ENCODE measurements at regions not wholly inside any gene's neighbourhood (a gene's known extent, or its start where the extent isn't known, plus 50 kb on each side); places are given as distances from the start of the nearest gene placed in this dataset.

DNA sequence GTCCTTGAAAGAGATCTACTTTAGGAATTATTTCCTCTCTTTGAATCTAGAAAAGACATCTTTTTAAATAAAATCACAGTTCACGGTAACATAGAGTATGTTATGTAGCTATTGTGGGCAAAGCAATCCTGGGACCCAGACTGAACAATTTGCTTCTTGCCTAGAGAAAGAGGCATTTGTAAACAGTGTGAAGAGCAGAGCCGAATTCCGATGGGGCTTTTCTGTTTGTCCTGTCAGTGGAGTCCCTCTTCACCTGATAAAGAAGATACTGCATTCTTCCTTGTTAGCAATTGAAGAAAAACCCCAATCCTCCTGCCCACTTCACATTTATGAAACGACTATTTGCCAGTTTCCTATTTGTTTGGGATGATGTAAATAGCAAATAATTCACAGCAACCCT is 462.9 kb downstream of the WDR72 start:
- no peak for DNase-seq

DNA sequence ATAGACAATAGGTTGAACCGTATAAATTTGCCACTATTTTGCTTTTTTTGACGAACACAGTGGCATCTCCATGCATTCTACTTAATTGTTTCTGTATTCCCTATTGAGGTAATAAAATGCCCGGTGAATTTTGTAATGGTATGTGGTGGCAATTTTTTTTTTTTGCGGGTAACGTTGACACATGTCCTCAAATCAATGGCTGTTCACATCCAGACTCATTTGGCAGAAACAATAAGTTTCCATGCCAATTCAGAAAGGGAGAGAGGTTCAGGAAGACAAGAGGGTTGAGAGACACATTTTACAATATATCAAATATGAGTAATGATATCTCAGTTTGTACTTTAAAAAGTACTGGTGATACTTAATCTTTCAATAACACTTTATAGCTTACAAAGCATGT is 463.9 kb downstream of the WDR72 start:
- DNase-seq: no peak

DNA sequence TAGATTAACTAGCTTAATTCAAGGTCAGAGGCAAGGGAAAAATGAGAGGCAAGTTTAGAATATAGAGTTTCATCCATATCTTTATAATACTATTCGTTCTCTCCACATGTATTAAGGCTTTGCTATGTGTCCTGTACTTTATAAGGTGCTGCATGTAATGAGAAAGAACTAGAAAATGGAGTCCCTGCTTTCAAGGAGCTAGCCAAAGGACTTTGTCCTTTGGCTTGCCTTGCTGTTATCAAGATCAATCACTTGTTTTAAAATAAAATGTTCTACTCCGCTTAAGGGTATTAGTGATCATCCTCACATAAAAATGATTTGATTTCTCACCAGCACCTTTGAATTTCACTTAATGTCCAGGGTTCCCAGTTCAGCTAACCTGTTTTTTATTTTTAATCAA is 470.9 kb downstream of the WDR72 start:
- DNase-seq: no peak

DNA sequence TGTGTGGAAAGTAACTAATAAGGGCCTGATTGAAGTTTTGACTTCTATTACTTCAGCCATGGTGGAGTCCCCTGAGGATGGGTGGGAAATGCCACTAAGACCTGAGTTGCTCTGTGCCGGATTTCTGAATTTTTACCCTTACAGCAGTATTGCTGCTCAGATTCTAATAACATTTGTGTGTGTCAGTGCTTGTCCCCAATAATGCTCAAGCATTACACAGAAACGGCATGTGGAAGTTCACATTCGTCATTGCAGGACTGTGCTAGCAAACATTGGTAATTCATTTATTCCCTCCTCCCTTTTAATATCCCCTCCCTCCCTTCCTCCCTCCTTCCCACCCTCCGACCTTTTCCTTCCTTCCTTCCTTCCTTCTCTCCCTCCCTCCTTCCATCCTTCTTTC is 484.5 kb upstream of the ONECUT1 start:
- DNase-seq: no peak

DNA sequence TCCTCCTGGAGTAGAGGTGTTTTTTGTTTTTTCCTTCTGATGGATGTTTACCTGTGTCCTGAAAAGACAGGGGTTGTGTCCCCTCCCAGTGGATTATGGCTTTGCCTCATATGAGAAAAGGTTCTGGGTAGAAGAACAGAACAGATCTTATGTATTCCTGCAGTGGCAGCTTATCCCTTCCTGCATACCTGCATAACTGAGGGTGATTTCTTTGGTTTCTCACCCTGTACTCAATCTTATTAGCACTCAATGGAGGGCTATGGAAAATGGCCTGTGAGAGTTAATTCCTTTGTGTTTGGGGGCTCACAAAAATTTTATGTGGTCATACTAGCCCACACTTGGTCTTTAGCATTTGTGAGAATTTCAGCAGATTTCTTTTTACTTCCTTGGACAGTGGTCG is 482.0 kb upstream of the ONECUT1 start:
- DNase-seq: no peak

DNA sequence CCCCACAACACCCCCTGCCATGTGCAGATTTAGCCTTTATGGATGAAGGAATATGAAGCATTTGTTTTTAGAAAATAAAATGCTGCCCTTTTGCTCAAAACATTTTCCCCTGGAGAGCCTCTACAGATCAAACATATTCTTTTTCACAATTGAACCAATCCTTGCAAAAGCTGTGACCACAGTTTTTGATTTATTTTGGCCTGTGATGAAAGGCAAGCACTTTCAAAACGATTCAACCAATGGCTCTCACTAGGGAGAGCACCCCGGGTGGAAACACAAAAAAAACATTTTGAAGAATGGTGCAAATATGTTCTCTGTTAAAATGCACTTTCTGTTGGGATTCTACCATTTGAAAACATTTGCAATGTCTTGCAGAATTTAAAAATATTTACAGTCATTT is 476.0 kb upstream of the ONECUT1 start:
- DNase-seq: no peak

DNA sequence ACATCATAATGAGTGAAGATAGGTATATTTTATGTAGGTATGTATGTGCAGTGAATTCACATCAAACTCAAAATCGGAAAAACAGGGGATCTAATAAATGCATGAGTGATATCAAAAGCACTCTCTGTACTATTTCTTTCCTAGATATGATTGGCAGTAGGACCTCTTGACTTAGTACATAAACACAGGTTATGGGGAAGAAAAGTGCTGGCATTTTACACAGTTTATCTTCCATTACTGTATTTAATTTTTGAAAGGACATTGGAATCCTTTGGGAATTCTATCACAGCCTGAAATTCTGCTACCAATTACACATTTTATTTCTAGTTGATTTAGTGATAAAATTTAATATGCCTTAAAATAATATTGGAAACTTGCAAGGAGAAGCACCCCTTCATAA is 470.5 kb upstream of the ONECUT1 start:
- no peak for DNase-seq

DNA sequence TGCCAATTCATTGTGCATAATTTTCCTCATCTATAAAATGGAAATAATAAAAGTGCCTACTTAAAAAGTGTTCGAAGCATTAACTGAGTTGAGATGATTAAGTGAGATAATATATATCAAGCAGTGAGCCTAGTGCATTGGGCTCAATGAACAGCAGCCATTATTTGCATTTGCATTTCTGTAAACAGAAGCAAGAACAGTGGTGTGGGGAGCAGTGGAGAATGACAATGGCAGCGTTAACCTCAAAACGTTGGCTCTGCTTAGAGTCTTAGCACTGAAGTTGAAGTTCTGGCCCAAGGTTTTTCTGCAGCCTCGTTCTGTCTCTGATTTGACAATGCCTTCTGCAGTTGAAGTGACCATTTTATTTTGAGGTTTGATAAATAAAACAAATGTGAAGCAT is 466.3 kb upstream of the ONECUT1 start:
- no peak for DNase-seq

DNA sequence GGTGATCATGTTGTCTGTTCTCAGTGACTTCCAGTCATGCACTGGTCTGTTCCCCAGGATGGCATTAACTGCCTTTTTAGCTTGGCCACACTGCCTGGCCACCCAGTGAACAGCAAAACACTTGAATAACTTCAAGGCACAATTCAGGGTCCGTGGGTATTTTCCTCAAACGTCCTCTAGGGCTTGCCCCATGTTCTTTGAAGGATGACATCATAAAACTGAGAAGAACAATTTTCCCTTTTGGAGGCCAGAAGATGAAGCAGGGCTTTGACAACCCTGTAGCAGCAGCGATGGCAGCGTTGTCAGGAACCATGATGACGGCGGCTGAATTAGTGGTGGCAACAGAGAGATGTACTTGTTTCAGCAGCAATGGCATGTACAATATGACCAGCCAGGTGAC is 465.9 kb upstream of the ONECUT1 start:
- no peak for DNase-seq

DNA sequence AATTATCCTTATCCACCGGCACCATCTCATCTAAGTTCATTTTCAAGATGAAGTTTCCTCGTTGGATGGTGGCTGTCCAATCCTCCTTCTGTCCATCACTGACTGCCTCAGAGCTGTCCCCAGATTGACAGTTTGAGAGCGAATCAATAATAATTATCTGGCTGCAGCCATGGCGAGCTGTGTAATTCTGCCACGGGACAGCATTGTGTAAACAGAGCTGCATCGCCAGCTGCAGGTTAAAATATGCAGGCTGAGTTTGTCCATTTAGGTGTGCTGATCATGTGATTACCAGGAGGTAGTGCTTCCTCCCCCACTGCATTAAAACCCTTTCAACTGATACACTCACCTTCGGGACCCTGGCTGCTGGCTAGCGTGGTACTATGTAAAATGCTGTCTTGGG is 461.9 kb upstream of the ONECUT1 start:
- no peak for DNase-seq

DNA sequence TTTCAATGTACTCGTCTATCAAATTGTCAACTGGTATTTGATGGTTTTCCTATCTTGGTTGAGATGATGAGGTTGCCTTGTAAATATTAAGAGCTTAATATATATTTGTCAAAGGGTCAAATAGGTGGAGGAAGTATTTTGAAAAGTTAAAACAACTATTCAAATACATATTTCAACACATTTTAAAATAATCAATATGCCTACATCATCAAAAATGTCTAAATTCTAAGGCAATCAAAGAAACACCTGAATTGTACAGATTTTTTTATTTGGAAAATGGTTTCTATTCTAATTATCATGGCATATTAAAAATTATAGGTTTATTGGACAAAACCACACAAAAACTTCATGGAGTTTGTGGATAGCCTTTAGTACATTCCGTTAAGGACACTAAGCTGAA is 461.4 kb upstream of the ONECUT1 start:
- DNase-seq: no peak

DNA sequence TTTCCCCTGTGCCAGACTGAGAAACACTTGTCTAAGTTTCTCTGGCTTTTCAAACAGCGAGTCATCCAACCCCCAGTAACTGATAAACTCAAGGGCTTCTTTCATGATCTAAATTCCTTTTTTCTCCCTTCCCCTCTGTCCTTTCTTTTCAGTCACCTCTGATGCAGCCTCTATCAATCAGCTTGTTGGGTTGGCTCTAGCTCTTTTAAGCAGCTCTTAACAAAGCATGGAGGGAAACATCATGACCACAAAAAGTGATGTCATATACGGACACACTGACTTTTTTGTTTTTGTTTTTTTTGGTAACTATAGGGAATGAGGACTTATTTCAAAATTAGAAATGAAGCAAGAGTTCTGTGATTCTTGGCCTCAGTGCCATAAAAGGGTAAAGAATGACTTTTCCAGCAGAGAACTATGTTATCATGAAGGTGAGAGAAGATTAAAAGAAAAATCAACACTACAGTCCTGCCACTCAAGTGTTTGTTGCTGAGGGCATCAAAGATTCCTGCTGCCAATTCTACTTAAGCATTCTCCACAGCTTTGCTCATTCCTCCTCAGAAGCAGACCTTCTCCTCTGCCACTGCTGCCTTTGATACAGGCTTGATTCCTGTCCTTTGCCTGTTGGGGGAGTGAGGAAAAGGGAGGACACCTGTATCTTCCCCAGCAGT is 457.0 kb upstream of the ONECUT1 start:
- DNase-seq: no peak

DNA sequence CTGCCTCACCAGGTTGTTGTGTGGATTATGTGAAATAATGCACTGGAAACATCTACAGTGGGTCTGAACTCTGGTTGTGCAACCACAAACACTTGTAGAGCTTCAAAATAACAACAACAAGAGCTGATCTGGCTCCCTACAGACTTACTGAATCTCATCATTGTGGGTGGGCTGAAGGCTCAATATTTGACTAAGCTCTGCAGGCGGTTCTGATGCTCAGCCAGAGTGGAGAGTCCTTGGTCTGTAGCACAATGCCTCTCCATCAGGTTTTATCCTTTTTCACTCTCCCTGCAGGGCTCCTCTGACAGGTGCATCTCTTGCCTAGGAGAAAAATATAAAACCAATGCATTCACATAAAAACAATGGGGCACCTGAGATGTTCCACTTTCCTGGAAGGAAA is 456.3 kb upstream of the ONECUT1 start:
- no peak for DNase-seq

DNA sequence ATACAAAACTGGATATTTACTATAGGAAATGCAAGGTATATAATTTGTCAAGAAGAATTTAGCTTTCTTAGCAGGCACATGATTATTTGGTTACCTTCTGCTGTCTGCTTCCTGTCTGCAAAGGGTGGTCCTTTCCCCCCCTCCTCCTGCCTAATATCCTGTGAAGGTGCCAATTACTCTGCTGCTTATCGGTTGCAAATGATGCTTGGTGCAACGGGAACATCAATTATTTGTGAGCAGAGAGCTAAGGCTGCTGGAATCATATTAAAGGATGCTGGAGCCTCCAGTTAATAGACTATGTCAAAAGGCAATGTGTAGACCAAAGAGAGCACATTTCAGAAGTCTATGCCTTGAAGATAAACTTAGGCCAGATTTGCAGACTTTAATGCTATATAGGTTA is 443.7 kb upstream of the ONECUT1 start:
- DNase-seq: no peak

DNA sequence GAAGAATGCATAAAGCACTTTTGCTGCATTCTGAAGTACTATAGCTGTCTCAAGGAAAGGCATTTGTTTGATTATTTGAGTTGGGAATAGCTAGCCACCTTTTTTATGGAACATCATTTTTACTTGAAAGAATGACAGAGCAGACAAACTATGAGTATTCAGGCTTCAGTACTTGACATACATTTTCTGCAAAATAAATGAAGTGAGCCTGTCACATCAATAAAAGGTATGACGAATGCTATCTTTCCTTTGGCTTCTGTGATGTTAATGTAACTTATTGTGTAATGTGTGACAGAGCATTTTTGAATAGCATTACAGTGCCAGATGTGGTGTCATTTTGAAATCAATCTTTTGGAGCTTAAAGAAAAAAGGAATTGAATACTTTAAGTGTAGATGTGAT is 440.3 kb upstream of the ONECUT1 start:
- no peak for DNase-seq

DNA sequence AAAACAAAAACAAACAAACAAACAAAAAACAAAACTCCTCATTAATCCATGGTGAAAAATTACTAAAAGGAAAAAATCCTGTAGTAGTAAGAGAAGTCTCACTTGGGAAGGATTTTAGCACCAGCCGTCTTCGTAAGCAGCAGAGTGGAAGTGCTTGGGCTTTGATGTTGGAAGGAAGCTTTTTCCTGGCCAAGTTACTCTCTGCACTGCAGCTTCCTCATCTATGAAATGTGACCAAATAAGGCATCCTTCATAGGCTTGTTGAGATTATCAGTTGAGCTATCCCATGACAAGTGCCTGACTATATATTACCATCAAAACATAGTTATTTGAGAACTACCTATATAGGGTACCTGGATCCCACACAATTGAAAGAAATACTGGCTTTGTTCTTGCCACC is 436.4 kb upstream of the ONECUT1 start:
- no peak for DNase-seq

DNA sequence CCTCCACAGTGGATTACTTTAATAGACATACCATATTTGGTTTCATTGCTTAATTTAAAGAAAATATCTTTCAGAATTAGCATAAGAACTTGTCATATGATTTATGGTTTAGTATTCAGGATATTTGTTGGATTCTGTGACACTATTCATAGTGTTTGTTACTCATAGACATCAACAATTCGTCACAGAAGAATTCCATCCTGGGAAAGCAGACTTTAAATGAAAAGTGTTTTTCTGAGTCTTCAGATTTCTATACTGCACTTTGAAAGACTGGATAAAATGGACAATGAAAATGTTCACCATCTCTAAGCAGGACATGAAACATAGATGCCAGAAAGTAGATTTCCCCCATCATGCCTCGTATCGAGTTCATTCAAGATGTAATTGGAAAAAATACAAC is 435.6 kb upstream of the ONECUT1 start:
- DNase-seq: no peak

DNA sequence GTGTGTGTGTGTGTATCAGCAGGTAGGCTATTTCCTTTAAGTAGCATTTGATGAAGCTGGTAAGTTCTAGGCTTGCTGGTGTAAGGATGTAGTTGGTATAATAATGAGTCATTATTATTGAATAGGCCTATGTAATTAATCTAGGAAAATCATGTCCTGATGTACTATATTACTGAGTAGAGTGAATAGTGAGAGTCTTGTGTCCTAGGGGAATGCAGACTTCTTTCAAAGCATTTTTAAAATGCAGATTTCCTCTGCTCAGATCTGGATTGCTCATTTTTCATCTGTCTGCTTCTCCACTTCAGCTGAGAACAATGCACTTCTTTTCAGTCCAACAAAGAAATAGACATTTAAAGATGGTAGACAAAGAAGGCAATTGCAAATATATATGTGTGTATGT is 434.2 kb upstream of the ONECUT1 start:
- DNase-seq: no peak

DNA sequence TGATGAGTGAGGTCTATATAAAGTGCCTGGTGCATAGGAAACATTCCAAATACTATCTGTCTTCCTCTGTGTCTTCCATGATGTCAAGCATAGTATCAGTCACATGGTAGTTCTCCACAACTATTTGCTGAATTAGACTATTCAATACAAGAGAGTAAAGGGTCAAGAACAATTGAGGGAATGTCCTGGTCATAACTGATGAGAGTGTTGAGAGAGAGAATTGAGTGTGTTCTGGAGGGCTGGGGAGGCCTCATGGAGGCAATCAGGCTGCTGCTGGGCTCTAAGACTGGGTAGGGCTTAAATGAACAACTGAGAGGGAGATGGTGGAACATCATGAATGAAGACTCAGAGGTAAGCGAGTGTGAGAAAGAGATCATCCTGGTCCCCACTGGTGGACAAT is 433.7 kb upstream of the ONECUT1 start:
- no peak for DNase-seq

DNA sequence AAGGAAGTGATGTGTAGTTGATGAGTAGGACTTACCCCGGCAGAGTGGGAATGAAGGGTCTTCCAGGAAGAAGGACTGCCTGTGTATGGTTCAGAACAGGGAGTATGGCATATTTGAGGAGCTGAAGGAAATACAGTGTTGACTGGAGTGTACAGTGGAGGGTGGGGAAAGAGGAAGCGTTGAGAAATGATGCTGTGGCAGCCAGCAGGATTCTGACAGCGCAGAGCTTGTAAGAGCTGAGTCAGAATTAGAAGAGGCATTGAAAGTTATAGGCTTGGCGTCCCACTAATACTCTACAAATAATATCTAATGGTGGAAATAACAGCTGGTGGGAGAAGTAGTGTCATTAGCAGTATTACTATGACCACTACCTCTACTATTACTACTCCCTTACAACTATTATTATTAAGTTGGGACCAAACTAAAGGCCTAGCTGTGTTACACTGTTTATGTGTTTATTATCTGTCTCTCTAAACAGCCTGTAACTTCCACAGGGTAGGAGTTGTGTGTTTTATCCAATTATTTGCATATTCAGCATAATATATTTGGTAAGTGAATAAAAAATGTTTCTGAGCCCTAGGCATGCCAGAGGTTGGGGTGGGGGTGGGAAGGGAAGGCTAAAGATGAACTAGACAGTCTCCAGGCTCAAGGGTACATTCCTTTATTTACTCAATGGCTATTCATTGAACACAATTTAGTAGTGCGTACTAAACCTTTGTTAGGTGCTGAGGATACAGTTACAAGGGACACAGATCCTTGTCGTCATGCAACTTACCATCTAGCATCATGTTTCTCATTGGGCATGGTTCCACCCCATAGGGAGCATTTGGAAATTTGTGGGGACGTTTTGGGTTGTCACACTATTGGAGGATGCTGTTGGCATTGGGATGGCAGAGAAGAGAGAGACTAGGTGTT is 428.8 kb upstream of the ONECUT1 start:
- DNase-seq: no peak

DNA sequence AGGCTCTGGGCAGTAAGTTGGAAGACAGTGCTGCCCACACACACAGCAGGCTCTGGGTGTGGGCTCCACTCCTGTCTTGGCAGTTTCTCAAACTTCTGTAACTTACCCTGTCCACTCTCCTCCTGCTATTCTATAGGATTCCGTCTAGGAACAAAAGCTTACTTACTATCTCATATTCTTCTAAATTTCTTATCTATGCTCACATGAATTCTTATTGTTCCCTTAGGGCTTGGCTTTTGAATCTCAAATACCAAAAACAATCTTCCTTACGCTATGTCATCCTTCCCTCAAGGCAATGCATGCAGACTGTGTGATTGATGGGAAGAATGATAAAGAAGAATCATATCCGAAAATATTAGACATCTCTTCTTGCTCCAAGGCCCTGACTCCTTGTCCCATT is 425.9 kb upstream of the ONECUT1 start:
- DNase-seq: no peak

DNA sequence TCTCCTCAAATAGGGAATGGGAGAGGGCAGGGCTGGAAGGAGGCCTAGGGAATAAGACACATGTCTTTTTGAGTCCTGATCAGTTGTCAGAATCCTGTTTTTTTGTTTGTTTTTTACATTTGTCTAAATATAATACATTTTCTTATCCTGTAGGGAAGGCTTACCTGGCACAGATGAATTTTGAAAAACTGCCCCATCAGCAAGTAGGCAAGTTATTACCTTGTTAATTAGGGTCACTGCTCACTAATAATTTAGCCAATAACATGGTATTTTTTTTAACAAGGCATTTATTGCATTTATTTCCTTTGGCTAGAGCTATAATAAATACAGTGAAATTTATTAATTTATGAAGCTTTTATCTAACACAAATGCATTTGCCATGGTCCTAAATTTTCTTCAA is 423.2 kb upstream of the ONECUT1 start:
- no peak for DNase-seq

DNA sequence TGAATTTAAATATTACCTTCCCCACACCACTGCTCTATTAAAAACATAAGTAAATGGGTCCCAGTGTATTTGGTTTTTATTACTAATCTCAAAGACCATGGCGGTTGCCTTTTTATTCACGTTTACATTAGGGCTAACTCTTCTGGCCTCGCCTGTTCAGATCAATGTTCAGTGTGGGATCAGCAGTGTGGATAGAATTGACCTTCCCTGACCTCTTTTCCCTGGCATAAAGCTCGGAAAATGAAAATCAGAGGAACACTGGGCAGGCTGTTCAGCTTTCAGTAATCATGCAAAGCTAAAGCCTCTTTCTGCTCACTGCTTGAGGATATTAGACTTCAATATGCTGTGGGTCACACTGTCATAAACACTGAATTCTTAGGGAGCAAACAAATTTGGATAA is 422.6 kb upstream of the ONECUT1 start:
- no peak for DNase-seq

DNA sequence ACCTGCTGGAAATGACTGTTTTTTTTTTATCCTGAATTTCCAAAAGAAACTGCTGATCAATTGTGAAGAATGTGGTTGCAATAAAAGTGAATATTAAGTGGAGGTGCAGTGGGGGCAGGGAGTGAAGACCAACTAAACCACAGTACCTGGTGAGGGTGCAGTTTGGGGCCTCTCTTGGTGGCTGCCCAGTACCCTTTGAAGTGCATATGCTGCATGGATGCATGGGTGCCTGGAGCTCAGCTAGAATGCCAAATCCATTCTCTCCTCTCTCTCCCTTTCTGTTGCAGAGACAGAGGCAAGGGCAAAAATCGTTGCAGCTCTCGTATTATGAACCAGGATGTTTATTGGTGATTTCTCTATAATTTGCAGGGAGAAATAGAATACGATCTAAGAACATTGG is 420.5 kb upstream of the ONECUT1 start:
- no peak for DNase-seq
